H9 (cell line): ENCODE measurements at regions not wholly inside any gene's neighbourhood (a gene's known extent, or its start where the extent isn't known, plus 50 kb on each side); places are given as distances from the start of the nearest gene placed in this dataset.

Experiments used
- DNase-seq: peaks from one replicate; pipeline ENCODE4 v3.0.0-alpha.2; 2017
- H2AFZ ChIP-seq: one replicate; pipeline ENCODE4 v1.6.1; 2013; ENCODE audit warnings: mild to moderate bottlenecking, low read length, control low read depth, moderate library complexity
- H2AK5ac ChIP-seq: 2 replicates; pipeline ENCODE4 v1.6.1; 2013; ENCODE audit warnings: low read length, control low read depth, mixed read lengths; ENCODE audit not compliant: insufficient read length
- H2BK120ac ChIP-seq: one replicate; pipeline ENCODE4 v1.6.1; 2013; ENCODE audit warnings: low read depth, mild to moderate bottlenecking, low read length, control low read depth, inconsistent platforms; ENCODE audit not compliant: poor library complexity, severe bottlenecking
- H2BK12ac ChIP-seq: 2 replicates; pipeline ENCODE4 v1.6.1; 2013; ENCODE audit warnings: low read length, control low read depth, mixed read lengths, low read depth; ENCODE audit not compliant: insufficient read length
- H2BK15ac ChIP-seq: 2 replicates; pipeline ENCODE4 v1.6.1; 2013; ENCODE audit warnings: low read depth, low read length, control low read depth
- H2BK20ac ChIP-seq: one replicate; pipeline ENCODE4 v1.6.1; 2013; ENCODE audit warnings: low read depth, mild to moderate bottlenecking, low read length, control low read depth, inconsistent platforms; ENCODE audit not compliant: poor library complexity, severe bottlenecking
- H2BK5ac ChIP-seq: 2 replicates; pipeline ENCODE4 v1.6.1; 2013; ENCODE audit warnings: low read length, control low read depth, mixed read lengths; ENCODE audit not compliant: insufficient read length
- H3K14ac ChIP-seq: 2 replicates; pipeline ENCODE4 v1.6.1; 2013; ENCODE audit warnings: low read length, control low read depth; ENCODE audit not compliant: insufficient read depth
- H3K18ac ChIP-seq: 2 replicates; pipeline ENCODE4 v1.6.1; 2013; ENCODE audit warnings: low read depth, mild to moderate bottlenecking, mixed read lengths, low read length, control low read depth; ENCODE audit not compliant: insufficient read length
- H3K23ac ChIP-seq: 2 replicates; pipeline ENCODE4 v1.6.1; 2013; ENCODE audit warnings: low read length, control low read depth, mixed read lengths, low read depth; ENCODE audit not compliant: insufficient read length
- H3K23me2 ChIP-seq: 2 replicates; pipeline ENCODE4 v1.6.1; 2013; ENCODE audit warnings: low read depth, mild to moderate bottlenecking, mixed read lengths, low read length, control low read depth; ENCODE audit not compliant: insufficient read length, poor library complexity, severe bottlenecking
- H3K27ac ChIP-seq: 2 replicates; pipeline ENCODE4 v1.5.1; 2013; ENCODE audit warnings: low read length, control low read depth, mixed read lengths, low read depth; ENCODE audit not compliant: insufficient read length
- H3K27me3 ChIP-seq: 2 replicates; pipeline ENCODE4 v1.6.1; 2013; ENCODE audit warnings: low read length, control low read depth, inconsistent platforms; ENCODE audit not compliant: insufficient read depth
- H3K4ac ChIP-seq: 2 replicates; pipeline ENCODE4 v1.6.1; 2013; ENCODE audit warnings: low read depth, mild to moderate bottlenecking, control low read depth, inconsistent platforms, low read length, moderate library complexity
- H3K4me1 ChIP-seq: 2 replicates; pipeline ENCODE4 v1.6.1; 2013; ENCODE audit warnings: low read length, control low read depth, inconsistent platforms; ENCODE audit not compliant: insufficient read depth
- H3K4me2 ChIP-seq: 2 replicates; pipeline ENCODE4 v1.6.1; 2013; ENCODE audit warnings: low read length, control low read depth, mixed read lengths; ENCODE audit not compliant: insufficient read length, insufficient read depth
- H3K56ac ChIP-seq: 2 replicates; pipeline ENCODE4 v1.6.1; 2013; ENCODE audit warnings: low read depth, mild to moderate bottlenecking, mixed read lengths, low read length, control low read depth; ENCODE audit not compliant: insufficient read length
- H3K79me1 ChIP-seq: 2 replicates; pipeline ENCODE4 v1.6.1; 2013; ENCODE audit warnings: low read depth, mild to moderate bottlenecking, moderate library complexity, low read length, control low read depth, inconsistent platforms; ENCODE audit not compliant: insufficient read depth, poor library complexity, severe bottlenecking
- H3K79me2 ChIP-seq: 2 replicates; pipeline ENCODE4 v1.6.1; 2013; ENCODE audit warnings: low read length, control low read depth, inconsistent platforms; ENCODE audit not compliant: insufficient read depth
- H3K9ac ChIP-seq: 2 replicates; pipeline ENCODE4 v1.6.1; 2013; ENCODE audit warnings: low read length, control low read depth, mixed read lengths; ENCODE audit not compliant: insufficient read length; ENCODE audit errors: extremely low read depth
- H3K9me3 ChIP-seq: one replicate; pipeline ENCODE4 v1.6.1; 2013; ENCODE audit warnings: low read depth, low read length, inconsistent platforms; ENCODE audit not compliant: control insufficient read depth
- H3T11ph ChIP-seq: one replicate; pipeline ENCODE4 v1.6.1; 2013; ENCODE audit warnings: mild to moderate bottlenecking, low read length, control low read depth, inconsistent platforms
- H4K20me1 ChIP-seq: one replicate; pipeline ENCODE4 v1.6.1; 2013; ENCODE audit not compliant: control insufficient read depth, insufficient read length, insufficient read depth
- H4K5ac ChIP-seq: 2 replicates; pipeline ENCODE4 v1.6.1; 2013; ENCODE audit warnings: low read depth, mild to moderate bottlenecking, mixed read lengths, low read length, control low read depth; ENCODE audit not compliant: insufficient read length
- H4K8ac ChIP-seq: replicated peaks from 2 replicates; pipeline ENCODE4 v1.6.1; 2013; ENCODE audit warnings: low read length, control low read depth, mixed read lengths, low read depth; ENCODE audit not compliant: insufficient read length
- H4K91ac ChIP-seq: 2 replicates; pipeline ENCODE4 v1.6.1; 2013; ENCODE audit warnings: low read depth, mild to moderate bottlenecking, moderate library complexity, mixed read lengths, low read length, control low read depth; ENCODE audit not compliant: insufficient read length
- H3K27ac Mint-ChIP-seq, 3 experiments: 2 replicates in 2 of 3; 3 replicates in 1 of 3; pipeline ENCODE4 v1.8.0; 2020 to 2021; ENCODE audit warnings: mixed read lengths in 3 of 3, mild to moderate bottlenecking in 1 of 3, moderate library complexity in 1 of 3
- H3K27me3 Mint-ChIP-seq: 2 replicates; pipeline ENCODE4 v1.8.0; 2021; ENCODE audit warnings: low read depth, mild to moderate bottlenecking, moderate library complexity, mixed read lengths
- H3K36me3 Mint-ChIP-seq, 3 experiments: 2 replicates in 2 of 3; 3 replicates in 1 of 3; pipeline ENCODE4 v1.8.0; 2020 to 2021; ENCODE audit warnings: low read depth in 3 of 3, mixed read lengths in 3 of 3; ENCODE audit not compliant: insufficient read depth in 1 of 3
- H3K4me1 Mint-ChIP-seq, 2 experiments: 2 replicates each; pipeline ENCODE4 v1.8.0; 2020; ENCODE audit warnings: mixed read lengths in 2 of 2
- H3K4me3 Mint-ChIP-seq, 2 experiments: 2 replicates in 1 of 2; 3 replicates in 1 of 2; pipeline ENCODE4 v1.8.0; 2020 to 2021; ENCODE audit warnings: mild to moderate bottlenecking in 2 of 2, mixed read lengths in 2 of 2, moderate library complexity in 1 of 2
- H3K9me3 Mint-ChIP-seq, 2 experiments: 2 replicates in 1 of 2; 3 replicates in 1 of 2; pipeline ENCODE4 v1.8.0; 2020; ENCODE audit warnings: mild to moderate bottlenecking in 2 of 2, mixed read lengths in 2 of 2, moderate library complexity in 1 of 2
- WGBS: extraction: QIAGEN DNeasy Blood & Tissue Kit; methylation state at CpG from one replicate; pipeline ENCODE4 v1.1.7; 2013; ENCODE audit warnings: missing lambda C conversion rate, low lambda C conversion rate, mixed read lengths; ENCODE audit not compliant: insufficient read length; ENCODE audit errors: extremely low coverage; 5-methylcytosine and 5-hydroxymethylcytosine counted together
- TF ChIP-seq, protein P1 (sequence below): fragments of 200-600 bp; sonication (generic); conservative IDR thresholded peaks from 3 replicates; pipeline ENCODE4 v1.8.0; 2021; ENCODE audit warnings: antibody characterized with exemption, mild to moderate bottlenecking

DNA sequence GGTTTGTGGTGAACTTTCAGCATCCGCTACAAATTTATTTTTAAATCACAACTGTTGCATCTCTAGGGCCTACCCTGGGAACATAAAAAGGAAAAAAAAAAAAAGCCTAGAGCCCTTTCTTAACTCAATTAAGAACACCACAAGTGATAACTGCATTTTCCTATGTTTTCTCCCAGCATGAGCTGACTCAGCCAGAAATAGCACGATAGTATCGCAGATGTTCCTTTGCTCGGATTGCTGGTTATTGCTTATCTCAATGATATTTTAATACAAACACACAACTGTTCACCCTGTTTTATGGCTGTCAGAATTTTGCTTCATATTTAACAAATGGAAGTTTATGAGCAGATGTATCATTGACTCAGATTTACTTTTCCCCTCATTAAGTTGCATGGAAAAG, 251.8 kb upstream of the SUCLG2 start:
- no peak overlapping the region for H3K23ac ChIP-seq
- H3K23me2 ChIP-seq, result no peaks in the 10 kb centered on the region
- Mint-ChIP-seq H3K4me1 (no peaks in the 10 kb centered on the region), H3K27ac (no peak overlapping the region), H3K27me3 (no peaks in the 10 kb centered on the region), H3K4me3 (no peak overlapping the region), H3K9me3 (peaks cover 0 to 3% of the 10 kb centered on the region in 2 experiments; a peak in 1 of 5 replicates), H3K36me3 (no peaks in the 10 kb centered on the region)
- H3K27ac ChIP-seq, result no peak overlapping the region
- no peak overlapping the region for H2BK12ac ChIP-seq
- no peak overlapping the region for H4K8ac ChIP-seq
- no peak for DNase-seq
- H2BK15ac ChIP-seq, result no peak overlapping the region
- H3T11ph ChIP-seq, result no peak overlapping the region
- H3K18ac ChIP-seq, result no peak overlapping the region
- no peaks in the 10 kb centered on the region for H3K9me3 ChIP-seq
- H4K20me1 ChIP-seq, result no peaks in the 10 kb centered on the region
- H3K79me2 ChIP-seq, result no peaks in the 10 kb centered on the region
- H3K14ac ChIP-seq, result no peak overlapping the region
- no peaks in the 10 kb centered on the region for H3K27me3 ChIP-seq
- no peaks in the 10 kb centered on the region for H3K79me1 ChIP-seq
- H3K4ac ChIP-seq, result no peak overlapping the region
- no peaks in the 10 kb centered on the region for H3K4me1 ChIP-seq
- no peak overlapping the region for H3K56ac ChIP-seq
- no peak overlapping the region for H2AFZ ChIP-seq
- no peak overlapping the region for H2AK5ac ChIP-seq
- no CpG with 5 or more reads among the region's 4 CpGs for WGBS
- no peak overlapping the region for H3K9ac ChIP-seq
- no peak overlapping the region for H2BK120ac ChIP-seq
- no peak overlapping the region for H2BK20ac ChIP-seq
- no peak overlapping the region for H2BK5ac ChIP-seq
- no peak overlapping the region for H3K4me2 ChIP-seq
- no peak overlapping the region for H4K5ac ChIP-seq
- TF ChIP-seq, protein P1, sequence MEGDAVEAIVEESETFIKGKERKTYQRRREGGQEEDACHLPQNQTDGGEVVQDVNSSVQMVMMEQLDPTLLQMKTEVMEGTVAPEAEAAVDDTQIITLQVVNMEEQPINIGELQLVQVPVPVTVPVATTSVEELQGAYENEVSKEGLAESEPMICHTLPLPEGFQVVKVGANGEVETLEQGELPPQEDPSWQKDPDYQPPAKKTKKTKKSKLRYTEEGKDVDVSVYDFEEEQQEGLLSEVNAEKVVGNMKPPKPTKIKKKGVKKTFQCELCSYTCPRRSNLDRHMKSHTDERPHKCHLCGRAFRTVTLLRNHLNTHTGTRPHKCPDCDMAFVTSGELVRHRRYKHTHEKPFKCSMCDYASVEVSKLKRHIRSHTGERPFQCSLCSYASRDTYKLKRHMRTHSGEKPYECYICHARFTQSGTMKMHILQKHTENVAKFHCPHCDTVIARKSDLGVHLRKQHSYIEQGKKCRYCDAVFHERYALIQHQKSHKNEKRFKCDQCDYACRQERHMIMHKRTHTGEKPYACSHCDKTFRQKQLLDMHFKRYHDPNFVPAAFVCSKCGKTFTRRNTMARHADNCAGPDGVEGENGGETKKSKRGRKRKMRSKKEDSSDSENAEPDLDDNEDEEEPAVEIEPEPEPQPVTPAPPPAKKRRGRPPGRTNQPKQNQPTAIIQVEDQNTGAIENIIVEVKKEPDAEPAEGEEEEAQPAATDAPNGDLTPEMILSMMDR, result no peak
- no peak overlapping the region for H4K91ac ChIP-seq
